Liver (tissue), 8 donors: ENCODE measurements at regions not wholly inside any gene's neighbourhood (a gene's known extent, or its start where the extent isn't known, plus 50 kb on each side); places are given as distances from the start of the nearest gene placed in this dataset.

Experiments
- DNase-seq: peaks from one replicate; pipeline ENCODE4 v3.0.0-alpha.2; 2017; ENCODE audit warnings: low spot score
- H3K27ac ChIP-seq, 2 donors: one replicate each; pipeline ENCODE4 v1.7.0; 2013; ENCODE audit warnings: inconsistent platforms in 2 of 2, low read length in 2 of 2, control low read depth in 1 of 2, low read depth in 1 of 2, mild to moderate bottlenecking in 1 of 2
- H3K27me3 ChIP-seq, 4 donors: one replicate each; pipeline versions ENCODE4 v1.6.1 to v1.7.0; 2013; ENCODE audit warnings: low read length in 3 of 4, inconsistent platforms in 1 of 4, mild to moderate bottlenecking in 1 of 4, moderate library complexity in 1 of 4; ENCODE audit not compliant: control insufficient read depth in 4 of 4, insufficient read depth in 4 of 4
- H3K36me3 ChIP-seq, 4 donors: one replicate each; pipeline versions ENCODE4 v1.6.1 to v1.7.0; 2013; ENCODE audit warnings: low read length in 3 of 4, mild to moderate bottlenecking in 3 of 4, low read depth in 1 of 4, moderate library complexity in 1 of 4; ENCODE audit not compliant: control insufficient read depth in 4 of 4, insufficient read depth in 3 of 4
- H3K4me1 ChIP-seq, 4 donors: one replicate each; pipeline versions ENCODE4 v1.6.1 to v1.7.0; 2013; ENCODE audit warnings: low read length in 3 of 4, mild to moderate bottlenecking in 3 of 4, moderate library complexity in 1 of 4; ENCODE audit not compliant: control insufficient read depth in 4 of 4, insufficient read depth in 4 of 4
- H3K4me3 ChIP-seq, 3 donors: one replicate each; pipeline versions ENCODE4 v1.6.1 to v1.7.0; 2013; ENCODE audit warnings: low read length in 3 of 3, control low read depth in 1 of 3, low read depth in 1 of 3, mild to moderate bottlenecking in 1 of 3
- H3K9ac ChIP-seq, 2 donors: one replicate each; pipeline ENCODE4 v1.7.0; 2013; ENCODE audit warnings: low read length in 2 of 2, mild to moderate bottlenecking in 2 of 2, moderate library complexity in 2 of 2, control low read depth in 1 of 2, low read depth in 1 of 2
- H3K9me3 ChIP-seq, 4 donors: one replicate each; pipeline versions ENCODE4 v1.6.1 to v1.7.0; 2013; ENCODE audit warnings: low read length in 3 of 4; ENCODE audit not compliant: control insufficient read depth in 4 of 4
- ATF3 ChIP-seq: IDR thresholded peaks from 2 replicates; pipeline ENCODE4 v1.6.1; 2016; ENCODE audit warnings: antibody characterized with exemption
- CTCF ChIP-seq: fragments of 150-350 bp; IDR thresholded peaks from 2 replicates; pipeline ENCODE4 v1.5.1; 2017; ENCODE audit warnings: improper control_type of control experiment, low read depth, low read length; ENCODE audit not compliant: missing input control
- EGR1 ChIP-seq, 2 donors: IDR thresholded peaks; 2 replicates each; pipeline ENCODE4 v1.6.1; 2016 to 2018; ENCODE audit warnings: antibody characterized with exemption in 2 of 2, low read depth in 2 of 2
- FOXA1 ChIP-seq: IDR thresholded peaks from 2 replicates; pipeline ENCODE4 v1.6.1; 2016; ENCODE audit warnings: antibody characterized with exemption
- FOXA2 ChIP-seq: IDR thresholded peaks from 2 replicates; pipeline ENCODE4 v1.6.1; 2016; ENCODE audit warnings: antibody characterized with exemption
- HNF4A ChIP-seq, 2 donors: conservative IDR thresholded peaks; 2 replicates each; pipeline ENCODE4 v1.6.1; 2016; ENCODE audit warnings: antibody characterized with exemption in 2 of 2, mild to moderate bottlenecking in 2 of 2
- HNF4G ChIP-seq: IDR thresholded peaks from 2 replicates; pipeline ENCODE4 v1.6.1; 2016; ENCODE audit warnings: antibody characterized with exemption
- JUND ChIP-seq, 2 donors: IDR thresholded peaks; 2 replicates each; pipeline ENCODE4 v1.6.1; 2016; ENCODE audit warnings: antibody characterized with exemption in 2 of 2
- MAX ChIP-seq: IDR thresholded peaks from 2 replicates; pipeline ENCODE4 v1.6.1; 2016; ENCODE audit warnings: antibody characterized with exemption
- NR2F2 ChIP-seq: IDR thresholded peaks from 2 replicates; pipeline ENCODE4 v1.6.1; 2016; ENCODE audit warnings: antibody characterized with exemption
- RAD21 ChIP-seq, 2 donors: IDR thresholded peaks; 2 replicates each; pipeline ENCODE4 v1.6.1; 2016; ENCODE audit warnings: antibody characterized with exemption in 2 of 2, mild to moderate bottlenecking in 2 of 2
- REST ChIP-seq: IDR thresholded peaks from 2 replicates; pipeline ENCODE4 v1.6.1; 2016; ENCODE audit warnings: antibody characterized with exemption, mild to moderate bottlenecking
- RXRA ChIP-seq, 2 donors: IDR thresholded peaks; 2 replicates each; pipeline ENCODE4 v1.6.1; 2017 to 2018; ENCODE audit warnings: antibody characterized with exemption in 2 of 2, mild to moderate bottlenecking in 1 of 2
- SP1 ChIP-seq: IDR thresholded peaks from 2 replicates; pipeline ENCODE4 v1.6.1; 2018; ENCODE audit warnings: antibody characterized with exemption, mild to moderate bottlenecking
- TAF1 ChIP-seq: conservative IDR thresholded peaks from 2 replicates; pipeline ENCODE4 v1.6.1; 2016; ENCODE audit warnings: antibody characterized with exemption, mild to moderate bottlenecking
- YY1 ChIP-seq: IDR thresholded peaks from 2 replicates; pipeline ENCODE4 v1.6.1; 2016; ENCODE audit warnings: antibody characterized with exemption, mild to moderate bottlenecking
- ZBTB33 ChIP-seq: IDR thresholded peaks from 2 replicates; pipeline ENCODE4 v1.6.1; 2016; ENCODE audit warnings: antibody characterized with exemption
- WGBS: extraction: QIAGEN DNeasy Blood & Tissue Kit; methylation state at CpG from one replicate; pipeline ENCODE4 v1.1.7; 2013; 5-methylcytosine and 5-hydroxymethylcytosine counted together
- donor health status: healthy.
- donor health status: healthy.
- donor health status: healthy.
- donor health status: healthy.
- donor health status: healthy.

GRCh38 chr4:154939851-154940250, 158.8 kb downstream of the RBM46 start (continued):
- TF ChIP-seq REST, result no peak
- TF ChIP-seq HNF4G, result no peak
- no peak for TF ChIP-seq SP1
- TF ChIP-seq YY1, result no peak
- TF ChIP-seq JUND (IDR thresholded peaks at IDR 0.05), result no peak

GRCh38 chr4:154942176-154942575, 161.1 kb downstream of the RBM46 start:
- Histone ChIP-seq H3K9me3 (no peaks in the 10 kb centered on the region), H3K4me3 (no peak overlapping the region), H3K27ac (no peak overlapping the region), H3K9ac (no peak overlapping the region), H3K36me3 (no peaks in the 10 kb centered on the region), H3K4me1 (no peaks in the 10 kb centered on the region), H3K27me3 (peaks cover 0 to 4% (median 0%) of the 10 kb centered on the region in 4 donors)
- TF ChIP-seq EGR1 (IDR thresholded peaks at IDR 0.05; ENCODE audit: low read depth in 2 of 2) (no peak), FOXA2 (no peak), CTCF (no peak), NR2F2 (no peak), TAF1 (no peak), ATF3 (no peak), RXRA (IDR thresholded peaks at IDR 0.05) (no peak), RAD21 (IDR thresholded peaks at IDR 0.05) (no peak), HNF4A (conservative IDR thresholded peaks at IDR 0.05) (no peak), MAX (no peak), HNF4G (no peak), SP1 (no peak)
- DNase-seq, result no peak

- Histone ChIP-seq H3K4me1 (no peaks in the 10 kb centered on the region), H3K9me3 (no peaks in the 10 kb centered on the region), H3K27me3 (no peaks in the 10 kb centered on the region), H3K27ac (no peak overlapping the region), H3K9ac (no peak overlapping the region), H3K4me3 (no peak overlapping the region), H3K36me3 (no peaks in the 10 kb centered on the region)
- WGBS, result 79% methylated on average over 4 of the region's 4 CpGs
- TF ChIP-seq CTCF (no peak), HNF4A (conservative IDR thresholded peaks at IDR 0.05) (no peak), SP1 (no peak), FOXA2 (no peak), NR2F2 (no peak), RAD21 (IDR thresholded peaks at IDR 0.05) (no peak), FOXA1 (no peak), MAX (no peak), YY1 (no peak), ZBTB33 (no peak), HNF4G (no peak), JUND (IDR thresholded peaks at IDR 0.05) (no peak), ATF3 (no peak)
- no peak for DNase-seq
Measured at GRCh38 chr4:154944996-154945395, 163.9 kb downstream of the RBM46 start.
